Breast epithelium (tissue), 4 donors: ENCODE measurements at regions not wholly inside any gene's neighbourhood (a gene's known extent, or its start where the extent isn't known, plus 50 kb on each side); places are given as distances from the start of the nearest gene placed in this dataset.
"Not testable (repeated sequence)": the region's sequence is repeated elsewhere in the genome, so short reads cannot be mapped to it uniquely, and the experiment has no call there.

Experiments
- DNase-seq, 2 donors: peaks; one replicate each; pipeline ENCODE4 v3.0.0-alpha.2; 2019; ENCODE audit warnings: low spot score in 2 of 2
- H3K27ac ChIP-seq, 2 donors: fragments of 200-600 bp; sonication (generic) in 1 of 2; one replicate each; pipeline ENCODE4 v1.5.1; 2016 to 2019; ENCODE audit warnings: mild to moderate bottlenecking in 1 of 2
- H3K27me3 ChIP-seq, 2 donors: fragments of 200-600 bp; sonication (generic) in 1 of 2; one replicate each; pipeline versions ENCODE4 v1.5.1 to v1.6.0; 2017 to 2019; ENCODE audit warnings: control low read depth in 1 of 2, mild to moderate bottlenecking in 1 of 2
- H3K36me3 ChIP-seq: fragments of 200-600 bp; one replicate; pipeline ENCODE4 v1.5.1; 2019
- H3K4me1 ChIP-seq, 2 donors: fragments of 200-600 bp; sonication (generic); one replicate each; pipeline ENCODE4 v1.5.1; 2016 to 2019; ENCODE audit warnings: control low read depth in 1 of 2
- H3K4me3 ChIP-seq, 3 donors: fragments of 200-600 bp; sonication (generic); 1 replicate in 2 of 3; 2 replicates in 1 of 3; pipeline ENCODE4 v1.5.1; 2016 to 2019; ENCODE audit warnings: mild to moderate bottlenecking in 3 of 3, moderate library complexity in 2 of 3
- H3K9me3 ChIP-seq, 2 donors: fragments of 200-600 bp; sonication (generic) in 1 of 2; one replicate each; pipeline ENCODE4 v1.5.1; 2016 to 2019; ENCODE audit warnings: control low read depth in 1 of 2
- CTCF ChIP-seq, 3 donors: fragments of 450-650 bp; IDR thresholded peaks; one replicate each; pipeline ENCODE4 v1.5.1; 2016 to 2017; ENCODE audit warnings: antibody characterized with exemption in 3 of 3, mild to moderate bottlenecking in 3 of 3, moderate library complexity in 3 of 3
- POLR2A ChIP-seq: fragments of 450-650 bp; IDR thresholded peaks from one replicate; pipeline ENCODE4 v1.6.1; 2016; ENCODE audit warnings: antibody characterized with exemption, mild to moderate bottlenecking, moderate library complexity
- POLR2AphosphoS5 ChIP-seq, 3 donors: sonication (generic); formaldehyde crosslinking; IDR thresholded peaks; one replicate each; pipeline ENCODE4 v1.6.1; 2017; ENCODE audit warnings: antibody characterized with exemption in 3 of 3
- intact Hi-C: fragments of 100-400 bp; cut with DNase I; formaldehyde crosslinking; loops from one replicate; pipeline ENCODE4 v1.15.1; 2023; ENCODE audit warnings: low total_unique reads

DNA sequence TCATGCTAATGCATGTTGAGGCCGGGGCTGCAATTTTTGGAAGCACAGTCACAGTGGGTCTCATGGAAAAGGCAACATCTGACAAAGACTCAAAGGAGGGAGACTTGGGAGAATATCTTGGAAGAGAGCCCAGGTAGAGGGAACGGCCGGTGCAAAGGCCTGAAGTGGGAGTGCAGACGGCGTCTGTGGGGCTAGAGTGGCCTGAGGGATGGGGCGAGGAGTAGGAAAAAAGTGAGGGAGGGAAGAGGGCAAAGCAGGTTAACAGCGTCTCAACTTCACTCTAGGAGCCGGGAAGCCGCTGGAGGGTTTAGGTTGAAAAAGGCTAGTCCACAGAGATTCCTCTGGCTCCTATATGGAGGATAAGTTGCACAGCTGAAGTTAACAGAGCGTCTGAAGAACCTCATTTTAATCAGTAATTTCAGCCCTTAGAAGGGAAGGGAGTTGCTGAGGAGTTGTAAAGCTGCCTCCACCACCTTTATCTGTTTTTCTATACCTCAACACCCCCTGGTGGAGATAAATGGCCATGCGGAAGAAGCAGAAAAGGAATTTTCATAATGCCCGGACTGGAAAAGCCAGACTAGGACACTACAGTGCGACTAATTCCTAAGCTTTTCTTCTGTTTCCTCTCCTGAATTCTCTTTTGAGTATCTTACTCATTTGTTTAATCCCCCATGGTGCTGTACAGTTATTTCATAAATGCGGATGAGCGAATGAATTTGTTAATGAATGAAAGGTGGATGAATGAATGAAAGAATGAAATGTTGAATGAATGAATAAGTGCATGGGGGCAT, 78.7 kb upstream of the ZNF281 start:
- TF ChIP-seq POLR2A (no peak), CTCF (IDR thresholded peaks at IDR 0.05) (peak; percentile 66 to 85 (median 81)), POLR2AphosphoS5 (IDR thresholded peaks at IDR 0.05) (no peak)
- peak overlapping the region in 1 of 3 donors; percentile 34 for H3K4me3 ChIP-seq

DNA sequence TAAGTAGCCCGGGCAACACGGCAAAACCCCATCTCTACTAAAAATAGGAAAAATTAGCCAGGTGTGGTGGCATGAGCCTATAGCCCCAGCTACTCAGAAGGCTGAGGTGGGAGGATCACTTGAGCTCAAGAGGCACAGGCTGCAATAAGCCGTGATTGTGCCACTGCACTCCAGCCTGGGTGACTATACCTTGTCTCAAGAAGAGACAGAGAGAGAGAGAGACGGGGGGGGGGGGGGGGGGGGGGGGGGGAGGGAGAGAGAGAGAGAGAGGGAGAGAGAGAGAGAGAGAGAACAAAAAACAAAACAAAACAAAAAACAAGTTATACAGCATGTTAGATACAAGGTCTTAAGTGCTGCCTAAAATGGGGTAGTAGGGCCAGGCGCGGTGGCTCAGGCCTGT, 77.8 kb upstream of the ZNF281 start:
- no peaks in the 10 kb centered on the region for H3K4me1 ChIP-seq
- H3K9me3 ChIP-seq = no peaks in the 10 kb centered on the region
- intact Hi-C loops = no loop called here
- no peak overlapping the region for H3K27ac ChIP-seq
- H3K36me3 ChIP-seq = no peaks in the 10 kb centered on the region
- no peak overlapping the region for H3K4me3 ChIP-seq
- no peaks in the 10 kb centered on the region for H3K27me3 ChIP-seq
- TF ChIP-seq POLR2A (no peak), POLR2AphosphoS5 (IDR thresholded peaks at IDR 0.05) (no peak), CTCF (IDR thresholded peaks at IDR 0.05) (no peak)
- DNase-seq = no peak

More for the DNA sequence above, 78.7 kb upstream of the ZNF281 start:
- Histone ChIP-seq H3K4me1 (no peaks in the 10 kb centered on the region), H3K27ac (no peak overlapping the region), H3K9me3 (no peaks in the 10 kb centered on the region), H3K36me3 (no peaks in the 10 kb centered on the region), H3K27me3 (no peaks in the 10 kb centered on the region)
- intact Hi-C loops = no loop called here
- DNase-seq = peak in 1 of 2 donors; percentile 41

GRCh38 chr1:200486634-200487033, 76.8 kb upstream of the ZNF281 start:
- Histone ChIP-seq H3K27me3 (no peaks in the 10 kb centered on the region), H3K4me1 (no peaks in the 10 kb centered on the region), H3K27ac (no peak overlapping the region), H3K9me3 (no peaks in the 10 kb centered on the region), H3K36me3 (no peaks in the 10 kb centered on the region), H3K4me3 (no peak overlapping the region)
- DNase-seq = no peak
- intact Hi-C loops = no loop called here
- TF ChIP-seq POLR2A = no peak
- no peak for TF ChIP-seq CTCF (IDR thresholded peaks at IDR 0.05)
- no peak for TF ChIP-seq POLR2AphosphoS5 (IDR thresholded peaks at IDR 0.05)

DNA sequence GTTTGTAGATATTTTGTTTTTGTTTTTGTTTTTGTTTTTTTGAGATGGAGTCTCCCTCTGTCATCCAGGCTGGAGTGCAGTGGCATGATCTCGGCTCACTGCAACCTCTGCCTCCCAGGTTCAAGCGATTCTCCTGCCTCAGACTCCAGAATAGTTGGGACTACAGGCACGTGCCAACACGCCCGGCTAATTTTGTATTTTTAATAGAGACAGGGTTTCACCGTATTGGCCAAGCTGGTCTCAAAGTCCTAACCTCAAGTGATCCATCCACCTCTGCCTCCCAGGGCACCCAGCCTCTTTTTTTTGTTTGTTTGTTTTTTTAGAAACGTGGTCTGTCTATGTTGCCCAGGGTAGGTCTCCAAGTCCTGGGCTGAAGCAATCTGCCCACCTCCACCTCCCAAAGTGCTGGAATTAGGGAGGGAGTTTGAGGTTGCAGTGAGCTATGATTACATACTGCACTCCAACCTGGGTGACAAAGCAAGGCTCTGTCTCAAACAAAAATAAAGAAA, 74.7 kb upstream of the ZNF281 start:
- H3K36me3 ChIP-seq, H3K9me3 ChIP-seq, intact Hi-C loops: not testable (repeated sequence)

DNA sequence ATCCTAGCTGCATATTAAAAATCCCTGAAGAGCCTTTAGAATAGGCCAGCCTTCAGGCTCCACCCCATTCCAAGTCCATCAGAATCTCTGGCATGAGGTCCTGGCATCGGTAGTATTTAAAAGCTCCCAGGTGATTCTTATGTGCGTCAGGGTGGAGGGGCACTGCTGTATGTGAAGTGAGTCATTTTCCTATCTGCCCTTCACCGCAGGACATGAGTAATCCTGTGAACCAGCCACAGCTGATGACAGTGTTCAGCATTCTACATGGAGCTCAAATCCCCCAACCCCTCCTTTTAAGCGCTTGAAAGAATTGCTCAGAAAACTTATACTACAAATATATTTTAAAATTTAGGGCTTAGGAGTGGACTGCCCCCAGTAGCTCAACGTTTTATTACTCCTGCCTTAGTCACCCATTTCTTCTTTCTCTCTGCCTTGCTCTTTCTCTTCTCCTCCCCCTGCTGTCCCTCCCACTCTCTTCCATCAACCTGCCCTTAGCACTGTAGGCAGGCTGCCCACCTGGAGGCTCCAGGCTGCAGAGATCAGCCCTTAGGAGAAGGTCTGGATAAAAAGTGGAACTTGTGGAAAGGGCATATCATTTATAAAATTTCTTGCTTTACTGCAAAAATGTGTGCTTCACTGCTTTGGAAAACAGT, 73.8 kb upstream of the ZNF281 start:
- Histone ChIP-seq H3K9me3 (no peaks in the 10 kb centered on the region), H3K4me1 (no peaks in the 10 kb centered on the region), H3K27me3 (no peaks in the 10 kb centered on the region), H3K36me3 (no peaks in the 10 kb centered on the region), H3K27ac (no peak overlapping the region), H3K4me3 (no peak overlapping the region)
- TF ChIP-seq POLR2A = no peak
- no peak for TF ChIP-seq POLR2AphosphoS5 (IDR thresholded peaks at IDR 0.05)
- TF ChIP-seq CTCF (IDR thresholded peaks at IDR 0.05) = no peak
- no peak for DNase-seq
- intact Hi-C loops = no loop called here

More for the DNA sequence above, 74.7 kb upstream of the ZNF281 start:
- DNase-seq, H3K27ac ChIP-seq, H3K27me3 ChIP-seq, H3K4me3 ChIP-seq, H3K4me1 ChIP-seq: not testable (repeated sequence)
